Esophagus (tissue), 2 donors: ENCODE measurements at regions not wholly inside any gene's neighbourhood (a gene's known extent, or its start where the extent isn't known, plus 50 kb on each side); places are given as distances from the start of the nearest gene placed in this dataset.

ENCODE experiments used
- H3K27ac ChIP-seq, 2 donors: one replicate each; pipeline ENCODE4 v1.5.1; 2013; ENCODE audit warnings: low read depth in 2 of 2, mild to moderate bottlenecking in 2 of 2, inconsistent platforms in 1 of 2, low read length in 1 of 2, moderate library complexity in 1 of 2
- H3K27me3 ChIP-seq, 2 donors: one replicate each; pipeline ENCODE4 v1.6.1; 2013; ENCODE audit warnings: low read length in 2 of 2, control low read depth in 1 of 2, mild to moderate bottlenecking in 1 of 2; ENCODE audit not compliant: insufficient read depth in 2 of 2, control insufficient read depth in 1 of 2
- H3K36me3 ChIP-seq, 2 donors: one replicate each; pipeline ENCODE4 v1.6.1; 2013; ENCODE audit warnings: low read length in 1 of 2; ENCODE audit not compliant: control insufficient read depth in 2 of 2, insufficient read depth in 2 of 2
- H3K4me1 ChIP-seq, 2 donors: one replicate each; pipeline ENCODE4 v1.6.1; 2013; ENCODE audit warnings: low read length in 1 of 2; ENCODE audit not compliant: control insufficient read depth in 2 of 2, insufficient read depth in 2 of 2
- H3K4me3 ChIP-seq, 2 donors: one replicate each; pipeline ENCODE4 v1.5.1; 2013; ENCODE audit warnings: low read length in 2 of 2, mild to moderate bottlenecking in 2 of 2, low read depth in 1 of 2, moderate library complexity in 1 of 2
- H3K9me3 ChIP-seq, 2 donors: one replicate each; pipeline ENCODE4 v1.6.1; 2013; ENCODE audit warnings: mild to moderate bottlenecking in 2 of 2, low read depth in 1 of 2, low read length in 1 of 2, moderate library complexity in 1 of 2; ENCODE audit not compliant: control insufficient read depth in 2 of 2, insufficient read depth in 1 of 2
- WGBS, 2 donors: extraction: QIAGEN DNeasy Blood & Tissue Kit; methylation state at CpG; one replicate each; pipeline ENCODE4 v1.1.7; 2013; 5-methylcytosine and 5-hydroxymethylcytosine counted together
- donor health status: healthy with polysubstance abuse.
- donor health status: Bipolar disorder and iron deficiency.

DNA sequence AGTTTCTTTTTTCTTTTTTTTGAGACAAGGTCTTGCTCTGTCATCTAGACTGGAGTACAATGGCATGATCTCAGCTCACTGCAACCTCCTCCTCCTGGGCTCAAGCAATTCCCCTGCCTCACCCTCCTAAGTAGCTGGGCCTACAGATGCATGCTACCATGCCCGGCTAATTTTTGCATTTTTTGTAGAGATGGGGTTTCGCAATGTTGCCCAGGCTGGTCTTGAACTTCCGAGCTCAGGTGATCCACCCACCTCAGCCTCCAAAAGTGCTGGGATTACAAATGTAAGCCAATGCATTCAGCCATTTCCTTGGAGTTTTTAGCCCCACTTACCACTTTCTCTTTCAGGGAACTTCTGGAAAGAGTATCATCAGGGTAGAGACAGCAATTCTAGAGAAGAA is 153.3 kb upstream of the THSD7B start:
- H3K9me3 ChIP-seq = no peaks in the 10 kb centered on the region
- H3K36me3 ChIP-seq = no peaks in the 10 kb centered on the region
- H3K4me3 ChIP-seq = no peak overlapping the region
- 92 to 96% methylated on average over 3 of the region's 3 CpGs for WGBS, 2 donors
- no peaks in the 10 kb centered on the region for H3K27me3 ChIP-seq
- H3K4me1 ChIP-seq = no peaks in the 10 kb centered on the region
- no peak overlapping the region for H3K27ac ChIP-seq

DNA sequence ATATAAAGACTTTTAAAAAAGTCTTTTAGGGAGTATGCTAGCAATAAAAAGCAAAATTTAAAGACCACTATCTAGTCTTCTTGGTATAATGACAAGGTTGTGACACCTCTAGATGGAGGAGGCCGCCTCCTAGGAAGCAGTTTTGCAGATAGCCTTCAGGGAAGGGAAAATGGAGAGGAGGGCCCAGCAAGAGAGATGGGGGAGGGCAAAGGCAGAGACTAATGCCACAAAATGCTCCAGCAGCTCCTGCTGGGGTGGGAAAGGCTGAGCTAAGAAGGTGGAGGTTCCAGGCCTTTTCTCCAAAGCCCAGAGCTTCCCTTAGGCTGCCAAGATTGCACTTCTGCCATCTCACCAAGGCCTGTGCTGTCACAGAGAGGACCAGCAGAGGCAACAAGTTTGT is 153.9 kb upstream of the THSD7B start:
- Histone ChIP-seq H3K9me3 (no peaks in the 10 kb centered on the region), H3K36me3 (no peaks in the 10 kb centered on the region), H3K4me1 (no peaks in the 10 kb centered on the region), H3K27me3 (no peaks in the 10 kb centered on the region), H3K4me3 (no peak overlapping the region), H3K27ac (no peak overlapping the region)
- 68% methylated on average over 1 of the region's 1 CpG for WGBS, 2 donors

DNA sequence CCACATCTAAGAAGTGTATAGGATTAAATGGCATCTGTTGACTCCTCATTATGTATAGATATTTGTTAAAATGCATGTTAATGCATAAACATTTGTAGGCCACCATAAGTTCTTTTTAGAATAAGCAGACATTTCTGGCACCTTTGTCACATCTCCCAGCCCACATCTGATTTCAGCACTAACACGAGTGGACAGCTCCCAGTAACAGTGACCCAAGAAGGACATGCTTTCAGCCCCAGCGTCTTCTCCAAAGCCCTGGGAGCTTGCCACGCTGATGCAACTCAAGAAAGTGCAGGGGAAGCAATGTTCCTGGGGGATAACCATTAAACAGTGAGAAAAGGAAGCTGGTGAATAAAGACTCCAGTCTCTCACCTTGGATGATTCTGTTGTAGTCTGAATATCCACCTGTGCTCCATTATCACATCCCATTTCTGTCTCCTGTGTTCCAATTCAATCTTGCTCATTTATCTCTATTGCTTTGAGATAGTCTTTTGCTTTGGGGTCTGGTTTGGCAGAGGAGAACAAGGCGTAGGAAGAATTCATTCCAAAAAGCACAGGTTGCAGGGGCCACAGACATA is 182.6 kb upstream of the THSD7B start:
- 12 to 14% methylated on average over 4 of the region's 4 CpGs for WGBS, 2 donors
- no peak overlapping the region for H3K4me3 ChIP-seq
- H3K36me3 ChIP-seq = no peaks in the 10 kb centered on the region
- no peaks in the 10 kb centered on the region for H3K9me3 ChIP-seq
- no peaks in the 10 kb centered on the region for H3K27me3 ChIP-seq
- no peaks in the 10 kb centered on the region for H3K4me1 ChIP-seq
- no peak overlapping the region for H3K27ac ChIP-seq

DNA sequence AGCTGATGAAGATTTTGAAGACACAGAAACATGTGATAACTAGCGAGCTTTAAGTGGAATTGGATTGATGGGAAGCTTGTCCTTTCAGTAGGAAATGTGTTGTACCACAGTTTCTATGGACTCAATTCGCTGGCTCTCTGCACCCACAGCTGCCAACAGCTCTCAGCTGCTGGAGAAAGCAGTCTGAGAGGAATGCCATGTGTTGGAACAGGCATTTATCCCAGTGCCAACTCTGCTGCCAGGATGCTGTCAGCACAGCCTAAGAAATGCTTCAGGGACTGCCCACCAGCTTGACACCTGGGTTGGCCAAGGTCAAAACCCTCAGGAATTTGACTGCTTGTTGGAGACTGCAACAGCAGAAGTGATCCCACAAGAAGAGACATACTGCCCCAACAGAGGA is 193.0 kb upstream of the THSD7B start:
- 24 to 35% methylated on average over 2 of the region's 2 CpGs for WGBS, 2 donors
- no peaks in the 10 kb centered on the region for H3K36me3 ChIP-seq

DNA sequence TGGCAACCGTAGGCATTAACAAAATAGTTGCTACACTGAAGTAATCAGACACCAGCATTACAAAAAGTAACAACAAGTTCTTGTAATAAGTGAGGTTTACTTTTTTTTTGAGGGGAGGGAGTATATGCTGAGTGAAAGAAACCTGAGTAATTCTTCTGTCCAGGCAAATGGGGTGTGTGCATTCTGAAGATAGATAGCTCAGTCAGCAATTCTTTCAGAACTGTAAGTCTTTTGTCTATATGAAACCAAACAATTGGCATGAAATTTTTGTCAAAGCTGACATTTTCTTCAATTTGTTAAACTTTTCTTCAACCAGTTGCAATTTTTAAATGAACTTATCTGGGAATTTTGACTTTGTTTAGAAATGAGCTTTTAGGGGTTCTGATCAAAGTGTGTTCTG is 208.1 kb upstream of the THSD7B start:
- H3K27ac ChIP-seq = no peak overlapping the region
- WGBS, 2 donors = 84 to 86% methylated on average over 1 of the region's 1 CpG
- no peaks in the 10 kb centered on the region for H3K27me3 ChIP-seq
- no peaks in the 10 kb centered on the region for H3K9me3 ChIP-seq
- no peaks in the 10 kb centered on the region for H3K36me3 ChIP-seq
- no peak overlapping the region for H3K4me3 ChIP-seq
- H3K4me1 ChIP-seq = no peaks in the 10 kb centered on the region

More for the DNA sequence above, 193.0 kb upstream of the THSD7B start:
- no peak overlapping the region for H3K4me3 ChIP-seq
- no peaks in the 10 kb centered on the region for H3K9me3 ChIP-seq
- no peaks in the 10 kb centered on the region for H3K27me3 ChIP-seq
- no peak overlapping the region for H3K27ac ChIP-seq
- no peaks in the 10 kb centered on the region for H3K4me1 ChIP-seq

DNA sequence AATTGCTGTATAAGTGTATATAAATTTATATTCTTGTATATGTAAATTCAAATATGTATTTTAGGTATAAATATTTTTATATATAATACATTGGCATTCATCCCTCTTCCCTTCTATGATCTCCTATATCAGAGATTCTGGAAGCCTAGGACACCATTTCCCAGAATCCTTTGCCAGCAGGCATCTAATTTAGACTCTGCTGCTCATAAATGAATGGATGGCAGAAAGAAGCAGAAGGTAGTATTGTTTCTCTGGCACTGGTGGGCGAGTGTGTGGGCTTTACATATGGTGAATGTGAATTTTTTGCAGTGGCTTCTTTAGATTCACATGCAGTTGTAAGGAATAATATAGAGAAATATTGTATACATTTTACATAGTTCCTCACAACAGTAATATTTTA is 215.2 kb upstream of the THSD7B start:
- WGBS, 2 donors = 51 to 56% methylated on average over 1 of the region's 1 CpG
- Histone ChIP-seq H3K4me1 (no peaks in the 10 kb centered on the region), H3K36me3 (no peaks in the 10 kb centered on the region), H3K27ac (no peak overlapping the region), H3K9me3 (no peaks in the 10 kb centered on the region), H3K27me3 (no peaks in the 10 kb centered on the region), H3K4me3 (no peak overlapping the region)

DNA sequence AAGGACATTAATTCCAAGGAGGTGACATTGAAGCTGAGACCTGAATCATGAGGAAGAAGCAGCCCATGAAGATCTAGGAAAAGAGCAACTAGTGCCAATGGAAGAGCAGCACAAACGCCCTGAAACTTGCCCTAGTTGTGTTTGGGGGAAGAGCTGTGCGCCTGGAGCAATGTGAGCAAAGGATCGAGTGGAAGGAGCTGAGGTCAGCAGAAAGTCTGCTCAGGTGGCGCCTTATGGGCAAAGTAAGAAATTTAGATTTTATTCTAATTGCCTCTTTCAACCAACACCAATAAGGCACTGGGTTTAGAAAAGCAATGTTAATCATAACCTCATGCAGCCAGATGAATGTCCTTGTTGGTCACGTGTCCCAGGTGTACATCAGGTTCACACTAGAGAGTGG is 226.0 kb upstream of the THSD7B start:
- Histone ChIP-seq H3K9me3 (no peaks in the 10 kb centered on the region), H3K4me3 (no peak overlapping the region), H3K4me1 (no peaks in the 10 kb centered on the region), H3K27ac (no peak overlapping the region), H3K27me3 (no peaks in the 10 kb centered on the region), H3K36me3 (no peaks in the 10 kb centered on the region)
- WGBS, 2 donors = 76 to 82% methylated on average over 5 of the region's 5 CpGs

DNA sequence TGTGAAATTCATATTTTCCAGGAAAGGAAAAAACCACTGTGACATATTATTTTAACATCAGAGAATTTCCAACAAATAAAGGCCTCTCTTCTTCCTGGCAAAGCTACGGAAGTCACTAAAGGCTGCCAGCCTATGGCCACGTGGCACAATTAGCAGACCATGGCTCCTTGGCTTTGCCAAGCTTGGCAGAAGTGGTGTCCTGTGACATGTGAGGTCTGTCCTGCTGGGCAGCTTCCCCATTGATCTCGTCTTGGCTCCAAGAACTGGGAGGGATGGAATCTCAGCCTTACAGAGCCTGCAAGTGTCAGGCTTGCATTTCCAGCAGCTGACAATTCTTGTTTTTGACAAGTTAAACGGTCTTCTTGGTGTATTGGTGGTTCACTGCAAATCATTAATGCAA is 226.9 kb upstream of the THSD7B start:
- WGBS, 2 donors = 52 to 58% methylated on average over 4 of the region's 4 CpGs
- Histone ChIP-seq H3K4me1 (no peaks in the 10 kb centered on the region), H3K9me3 (no peaks in the 10 kb centered on the region), H3K27me3 (no peaks in the 10 kb centered on the region), H3K27ac (no peak overlapping the region), H3K36me3 (no peaks in the 10 kb centered on the region), H3K4me3 (no peak overlapping the region)

DNA sequence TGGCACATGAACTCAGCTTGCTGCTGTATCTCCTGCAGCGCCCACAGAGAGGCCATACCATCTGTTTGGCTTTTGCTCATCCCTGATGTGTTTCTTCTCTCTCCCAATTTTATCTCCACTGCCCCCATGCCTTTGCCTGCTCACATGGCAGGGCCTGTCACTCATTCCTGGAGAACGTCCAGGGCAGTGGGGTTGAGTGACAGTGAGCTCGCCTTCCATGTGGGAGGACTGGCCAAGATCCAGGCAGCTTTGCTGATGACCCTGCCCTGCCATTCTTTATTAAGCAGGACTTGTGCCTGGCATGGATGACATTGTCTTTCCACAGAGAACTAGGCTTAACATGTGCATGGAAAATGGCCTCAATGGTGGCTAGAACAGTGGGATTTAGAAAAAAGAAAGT is 230.5 kb upstream of the THSD7B start:
- Histone ChIP-seq H3K27me3 (no peaks in the 10 kb centered on the region), H3K9me3 (no peaks in the 10 kb centered on the region), H3K27ac (no peak overlapping the region), H3K36me3 (no peaks in the 10 kb centered on the region), H3K4me1 (no peaks in the 10 kb centered on the region), H3K4me3 (no peak overlapping the region)
- WGBS, 2 donors = 41 to 56% methylated on average over 3 of the region's 3 CpGs

DNA sequence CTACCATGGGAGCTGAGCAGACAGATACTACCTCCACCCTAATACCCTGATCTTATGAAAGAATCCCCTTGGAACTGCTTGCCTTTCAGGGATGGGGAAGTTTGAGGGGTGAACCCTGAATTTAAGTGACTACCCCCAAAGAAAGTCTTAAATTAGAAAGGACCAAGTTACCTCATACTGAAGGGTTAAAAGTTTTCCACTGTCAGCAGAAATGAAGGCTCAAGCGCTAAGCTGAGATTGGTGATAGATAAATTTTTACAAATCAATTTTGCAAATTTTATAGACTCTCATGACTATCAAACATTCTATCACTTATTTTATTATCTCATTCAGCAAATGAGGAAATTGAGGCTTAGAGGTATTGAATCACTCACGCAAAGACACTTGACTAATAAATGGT is 233.2 kb upstream of the THSD7B start:
- H3K27me3 ChIP-seq = no peaks in the 10 kb centered on the region
- WGBS, 2 donors = 84 to 89% methylated on average over 2 of the region's 2 CpGs
- no peaks in the 10 kb centered on the region for H3K4me1 ChIP-seq
- no peaks in the 10 kb centered on the region for H3K36me3 ChIP-seq
- no peak overlapping the region for H3K4me3 ChIP-seq
- H3K27ac ChIP-seq = no peak overlapping the region
- no peaks in the 10 kb centered on the region for H3K9me3 ChIP-seq
